HG03439 (cell line): ENCODE measurements at regions not wholly inside any gene's neighbourhood (a gene's known extent, or its start where the extent isn't known, plus 50 kb on each side); places are given as distances from the start of the nearest gene placed in this dataset.

Experiments
- ATAC-seq: cut with Tn5 transposase; IDR thresholded peaks from one replicate; pipeline ENCODE4 v1.9.1; 2021; ENCODE audit warnings: mild to moderate bottlenecking, moderate library complexity; ENCODE audit not compliant: unreplicated experiment

DNA sequence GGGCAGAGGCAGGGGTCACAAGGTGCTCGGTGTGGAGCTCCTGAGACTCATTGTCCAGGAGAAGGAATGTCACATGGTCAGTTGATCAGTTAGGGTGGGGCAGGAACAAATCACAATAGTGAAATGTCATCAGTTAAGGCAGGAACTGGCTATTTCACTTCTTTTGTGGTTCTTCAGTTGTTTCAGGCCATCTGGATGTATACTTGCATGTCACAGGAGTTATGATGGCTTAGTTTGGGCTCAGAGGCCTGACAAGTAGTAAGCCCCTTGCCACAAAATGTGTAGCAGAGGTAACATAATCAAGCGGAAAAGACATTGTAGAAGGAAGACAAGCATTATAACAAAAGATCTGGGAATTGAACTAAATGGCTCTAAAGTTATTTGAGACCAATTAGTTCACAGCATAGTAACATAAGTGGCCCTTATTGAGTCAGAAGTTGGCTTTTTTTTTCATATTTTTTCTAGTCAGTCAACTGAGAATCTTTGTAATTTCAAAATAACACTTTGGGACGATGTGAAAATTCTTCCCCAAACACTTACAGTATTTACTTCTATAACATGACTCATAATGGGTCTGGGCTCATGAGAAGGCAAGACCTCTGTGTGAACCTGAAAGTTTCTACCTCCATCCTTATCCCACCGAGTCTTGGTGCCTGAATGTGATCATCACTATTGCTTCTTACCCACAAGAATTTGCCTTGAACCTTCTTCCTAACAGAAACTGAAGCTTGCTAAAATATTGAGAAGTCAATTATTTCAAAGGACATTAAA lies 137.0 kb upstream of the DPT start:
- no peak for ATAC-seq

DNA sequence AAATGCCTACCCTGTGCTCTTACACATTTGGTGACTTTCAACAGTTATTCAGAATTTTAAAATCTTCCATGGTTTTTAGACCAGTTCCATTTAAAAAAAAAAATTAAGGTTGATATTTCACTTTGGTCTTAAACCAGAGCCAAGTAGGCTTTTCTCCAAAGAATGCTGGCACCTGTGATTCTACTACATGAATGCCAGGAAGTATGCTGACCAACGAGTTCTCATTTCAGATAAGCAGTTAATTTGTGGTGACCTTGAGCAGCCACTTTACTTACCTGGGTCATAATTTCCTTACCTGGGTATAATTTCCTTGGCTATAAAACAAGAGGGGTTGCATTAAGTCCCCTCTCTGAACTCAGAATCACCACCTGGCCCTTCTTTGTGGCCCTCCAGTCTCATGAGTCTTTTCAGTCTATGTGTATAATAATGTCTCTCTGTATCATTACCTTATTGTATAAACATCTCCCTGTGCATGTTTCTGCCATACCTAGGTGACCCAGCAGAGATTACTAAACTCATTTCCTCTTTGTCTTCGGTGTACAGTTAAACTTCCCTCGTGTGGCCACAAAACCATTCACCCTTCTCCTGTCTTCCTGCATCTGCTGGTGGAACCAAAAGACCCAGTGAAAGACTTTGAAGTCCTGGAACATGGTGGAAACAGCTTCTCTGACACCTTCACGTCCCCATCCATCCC lies 139.1 kb upstream of the DPT start:
- no peak for ATAC-seq

DNA sequence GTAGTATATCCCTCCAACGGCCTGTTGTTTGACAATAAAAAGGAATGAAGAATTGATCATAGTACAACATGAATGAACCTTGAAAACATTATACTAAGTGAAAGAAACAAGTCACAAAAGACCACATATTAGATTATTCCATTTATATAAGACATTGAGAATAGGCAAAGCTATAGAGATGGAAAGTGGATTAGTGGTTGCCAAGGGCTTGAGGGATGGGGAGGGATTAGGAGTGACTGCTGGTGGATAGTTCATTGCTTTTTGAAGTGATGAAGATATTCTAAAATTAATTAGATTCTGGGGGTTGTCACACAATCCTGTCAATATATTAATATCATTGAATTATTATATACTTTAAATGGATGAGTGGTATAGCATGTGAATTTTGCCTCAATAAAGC lies 142.5 kb upstream of the DPT start:
- ATAC-seq = no peak

DNA sequence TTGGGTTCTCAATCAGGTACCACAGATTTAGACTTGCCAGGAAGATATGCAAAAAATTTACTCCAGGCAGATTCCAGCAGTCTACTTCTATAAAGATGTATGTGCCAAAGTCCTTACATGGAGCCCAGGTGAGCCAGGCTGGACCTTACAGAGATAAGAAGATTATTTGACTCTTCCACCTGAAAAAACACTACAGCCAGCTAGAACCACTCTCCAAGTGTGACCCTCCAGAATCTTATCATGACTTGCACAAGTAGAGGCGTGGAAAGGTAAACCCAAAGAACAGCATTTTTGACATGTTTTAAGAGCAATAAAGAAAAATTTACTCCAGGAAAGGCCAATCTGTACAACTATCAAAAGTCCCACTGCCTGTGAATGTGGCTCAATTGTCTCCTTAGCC lies 146.8 kb upstream of the DPT start:
- ATAC-seq = no peak

DNA sequence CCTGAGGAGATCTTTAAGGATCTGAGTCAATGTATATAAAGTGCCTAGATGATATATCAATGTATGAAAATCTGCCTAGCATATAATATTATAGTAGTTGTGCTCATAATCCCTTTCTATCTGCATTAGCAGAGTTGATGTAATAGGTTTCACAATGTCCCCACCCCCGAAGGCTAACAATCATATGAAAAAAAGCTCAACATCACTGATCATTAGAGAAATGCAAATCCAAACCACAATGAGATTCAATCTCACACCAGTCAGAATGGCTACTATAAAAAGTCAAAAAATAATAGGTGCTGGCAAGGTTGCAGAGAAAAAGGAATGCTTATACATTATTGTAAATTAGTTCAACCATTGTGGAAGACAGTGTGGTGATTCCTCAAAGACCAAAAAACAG lies 147.8 kb upstream of the DPT start:
- no peak for ATAC-seq

DNA sequence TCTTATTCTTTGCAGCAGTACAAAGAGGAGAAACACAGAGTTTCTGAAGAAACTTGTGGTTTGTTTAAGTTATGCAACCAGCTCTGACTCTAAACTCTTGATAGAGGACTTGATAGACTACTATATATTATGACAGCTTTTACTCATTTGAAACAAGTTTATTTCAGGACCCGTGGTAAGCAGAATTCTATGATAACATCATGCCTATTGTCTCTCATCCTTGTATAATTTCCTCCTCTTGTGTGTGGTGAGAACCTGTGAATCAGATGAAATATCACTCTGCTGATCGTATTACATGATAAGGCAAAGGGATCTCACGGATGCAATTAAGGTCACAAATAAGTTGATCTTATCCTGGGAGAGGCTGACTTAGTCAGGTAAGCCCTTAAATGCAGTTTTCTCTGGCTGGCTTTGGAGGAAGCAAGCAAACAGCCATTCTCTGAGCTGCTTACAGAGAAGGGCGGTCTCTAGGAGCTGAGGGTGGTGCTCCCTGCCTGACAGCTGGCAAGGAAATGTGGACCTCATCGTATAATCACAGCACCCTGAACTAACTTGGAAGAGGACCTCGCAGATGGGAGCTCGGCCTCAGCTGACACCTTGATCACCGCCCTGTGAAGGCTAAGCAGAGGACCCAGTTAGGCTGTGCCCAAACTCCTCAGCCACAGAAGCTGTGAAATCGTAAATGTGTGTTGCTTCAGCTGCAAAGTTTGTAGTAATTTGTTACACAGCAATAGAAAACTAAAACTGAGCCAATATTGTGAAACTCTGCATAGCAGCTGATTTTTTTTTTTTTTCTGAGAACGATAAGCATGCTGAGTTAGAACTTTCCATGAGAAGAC lies 151.1 kb upstream of the DPT start:
- no peak for ATAC-seq

DNA sequence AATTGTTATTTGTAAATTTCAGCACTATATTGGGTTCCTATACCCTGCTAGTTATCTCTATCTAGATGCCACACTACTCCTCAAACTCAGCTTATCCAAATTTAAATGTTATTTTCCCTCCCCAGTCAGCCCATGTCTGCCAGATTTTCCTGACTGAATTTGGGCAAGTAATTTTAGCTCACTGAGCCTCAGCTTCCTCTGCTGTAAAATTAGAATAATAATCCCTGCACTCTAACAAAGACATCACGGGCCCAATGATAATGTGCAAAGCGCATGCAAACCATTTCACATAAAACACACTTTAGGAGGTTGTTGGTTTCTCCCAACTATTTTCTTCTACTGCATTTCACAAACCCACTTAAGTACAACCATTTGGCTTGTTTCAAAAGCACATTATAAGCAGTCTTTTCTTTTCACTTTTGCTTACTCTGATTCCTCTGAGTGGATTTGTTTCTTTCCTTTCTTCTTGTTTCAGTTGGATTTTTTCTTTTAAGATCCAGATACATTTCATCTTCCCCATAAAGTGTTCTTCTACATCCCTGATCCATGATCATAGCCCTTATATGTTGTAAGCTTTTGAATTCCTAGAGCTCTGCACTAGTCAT lies 152.8 kb upstream of the DPT start:
- ATAC-seq = no peak

DNA sequence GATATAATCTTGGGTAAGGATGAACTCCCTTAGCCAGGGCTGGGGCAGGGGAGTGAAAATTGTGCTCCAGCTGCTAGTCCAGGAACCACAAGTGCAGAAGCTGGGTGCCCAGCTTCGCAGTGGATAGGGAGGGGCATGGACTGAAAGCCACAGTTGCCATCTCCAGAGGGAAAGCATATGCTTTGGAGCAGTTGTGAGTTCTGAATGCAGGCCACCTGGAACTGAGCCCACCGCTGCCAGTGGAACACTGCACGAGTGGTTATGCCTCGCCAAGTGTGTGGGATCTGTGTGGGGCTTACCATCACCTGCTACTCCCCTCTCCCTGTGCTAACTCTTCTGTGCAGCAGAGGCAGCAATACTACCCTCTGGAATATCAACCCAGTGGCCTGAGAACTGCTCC lies 158.4 kb upstream of the DPT start:
- no peak for ATAC-seq

DNA sequence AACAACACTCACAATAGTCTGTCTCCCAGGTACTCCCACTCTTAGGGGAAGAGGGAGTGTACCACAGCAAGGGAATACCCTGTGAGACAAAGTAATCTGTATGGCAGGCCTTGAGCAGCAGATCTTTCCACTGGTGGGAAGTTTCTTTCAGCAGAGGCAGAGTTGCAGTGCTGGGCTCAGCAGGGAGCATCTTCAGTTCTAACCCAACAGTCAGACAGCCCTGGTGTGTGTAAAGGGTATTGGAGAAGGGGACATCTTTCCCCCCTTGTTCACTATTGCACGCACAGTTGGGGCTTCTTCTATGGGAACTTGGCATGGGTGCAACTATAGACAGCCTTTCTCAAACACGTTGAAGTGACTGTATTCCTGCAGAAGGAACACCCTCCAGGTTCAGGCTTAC lies 159.4 kb upstream of the DPT start:
- ATAC-seq = no peak

DNA sequence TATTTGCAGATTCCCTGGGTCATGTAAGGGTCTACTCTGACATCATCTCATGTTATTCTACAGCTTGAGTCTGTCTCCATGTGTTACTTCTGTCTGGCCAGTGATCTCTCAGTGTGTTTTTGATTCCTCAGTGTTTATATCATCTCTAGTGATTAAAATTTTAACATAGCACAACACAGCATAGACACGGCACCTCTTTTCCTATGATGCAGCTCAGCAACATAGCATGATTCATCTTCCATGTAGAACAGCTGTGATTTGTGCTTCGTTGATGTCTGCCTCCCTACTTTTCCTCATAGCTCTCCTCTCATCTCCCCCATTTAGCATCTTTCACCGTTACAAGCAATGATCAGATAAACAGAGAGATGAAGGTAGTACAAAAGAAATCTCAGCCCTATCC lies 163.9 kb upstream of the DPT start:
- no peak for ATAC-seq

DNA sequence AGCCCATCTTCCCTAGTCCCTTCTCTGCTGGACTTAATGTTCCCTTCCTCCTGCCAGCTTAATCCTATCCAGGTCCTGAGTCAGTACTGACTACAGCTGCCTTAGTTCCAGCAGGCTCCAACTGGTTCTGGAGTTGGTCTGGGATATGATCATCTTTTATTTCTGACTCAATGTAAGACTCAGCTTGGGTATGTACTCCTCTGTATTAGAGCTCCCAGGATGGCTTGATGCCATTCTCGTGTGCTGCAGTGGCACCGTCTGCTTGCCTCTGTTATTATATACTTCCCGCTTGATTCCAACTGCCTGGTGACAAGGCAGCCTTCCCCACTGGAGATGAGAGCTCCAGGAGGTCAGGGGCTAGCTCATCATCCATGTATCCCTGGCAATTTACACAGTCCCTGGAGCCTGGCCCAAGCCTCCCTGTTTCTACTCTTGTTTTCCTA lies 164.4 kb upstream of the DPT start:
- no peak for ATAC-seq

DNA sequence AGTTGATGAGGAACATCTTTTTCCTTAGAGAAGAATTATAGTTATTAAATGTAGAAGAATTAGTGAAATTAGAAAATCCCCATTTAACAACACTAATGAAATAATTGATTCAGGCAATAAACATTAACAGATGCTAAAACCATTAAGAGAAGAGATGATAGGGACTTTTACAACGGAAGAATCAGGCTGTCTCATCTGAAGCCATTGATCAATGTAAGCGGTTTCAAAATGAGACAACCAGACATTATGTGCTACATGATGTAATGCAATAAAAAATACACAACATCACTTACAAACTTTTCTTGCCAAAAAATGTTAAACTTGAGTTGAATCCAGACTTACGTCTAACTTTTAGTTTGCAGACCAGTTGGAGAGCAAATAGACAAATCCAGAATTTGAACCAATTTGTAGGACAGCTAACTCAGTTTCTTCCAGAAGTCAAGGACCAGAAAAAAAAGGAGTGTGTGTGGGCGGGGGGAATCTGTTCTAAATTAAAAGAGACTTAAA lies 165.4 kb upstream of the DPT start:
- ATAC-seq = no peak

DNA sequence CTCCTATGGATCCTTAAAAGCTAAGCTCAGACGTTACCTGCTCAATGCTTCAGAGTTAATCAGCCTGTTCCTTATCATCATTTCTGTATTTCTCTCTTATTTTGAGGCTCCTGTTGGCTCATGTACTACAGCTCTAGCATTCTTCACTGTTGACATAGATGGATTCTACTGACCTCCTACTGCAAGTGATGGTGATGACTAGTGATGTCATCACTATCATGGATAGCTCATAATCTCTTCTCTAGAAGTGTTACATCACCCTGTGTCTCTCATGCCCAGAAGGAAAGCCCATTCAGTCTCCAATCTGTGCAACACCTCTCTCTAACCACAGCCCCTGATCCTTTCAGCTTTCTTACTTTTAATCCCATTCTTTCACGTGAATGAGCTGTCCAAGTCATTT lies 168.2 kb upstream of the DPT start:
- ATAC-seq = no peak

DNA sequence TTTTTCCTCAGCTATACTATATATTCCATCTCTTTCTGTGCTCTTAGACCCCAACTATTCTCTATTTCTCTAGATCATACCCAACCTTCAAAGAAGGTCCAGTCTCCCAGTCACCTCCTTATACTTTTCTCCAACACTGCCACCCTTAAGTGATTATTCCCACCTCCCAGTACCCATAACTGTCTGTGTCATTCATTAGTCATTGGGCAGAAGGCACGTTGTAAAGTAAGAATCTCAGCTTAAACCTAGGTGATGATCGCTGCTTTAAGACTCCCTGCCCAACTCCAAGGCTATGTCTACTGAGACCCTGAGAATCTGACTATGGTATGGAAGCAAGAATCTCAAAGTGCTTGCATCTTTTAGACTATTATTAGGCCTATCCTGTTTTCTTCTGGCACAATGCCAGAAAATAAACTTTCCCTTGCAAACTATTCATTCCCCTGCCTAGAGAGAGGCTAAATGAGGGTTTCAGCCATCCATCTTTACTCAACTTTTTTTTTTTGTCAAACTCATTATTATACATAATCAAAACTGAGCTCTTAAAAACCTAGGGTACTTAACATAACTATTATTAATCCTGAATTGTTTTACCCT lies 174.3 kb upstream of the DPT start:
- ATAC-seq = no peak

DNA sequence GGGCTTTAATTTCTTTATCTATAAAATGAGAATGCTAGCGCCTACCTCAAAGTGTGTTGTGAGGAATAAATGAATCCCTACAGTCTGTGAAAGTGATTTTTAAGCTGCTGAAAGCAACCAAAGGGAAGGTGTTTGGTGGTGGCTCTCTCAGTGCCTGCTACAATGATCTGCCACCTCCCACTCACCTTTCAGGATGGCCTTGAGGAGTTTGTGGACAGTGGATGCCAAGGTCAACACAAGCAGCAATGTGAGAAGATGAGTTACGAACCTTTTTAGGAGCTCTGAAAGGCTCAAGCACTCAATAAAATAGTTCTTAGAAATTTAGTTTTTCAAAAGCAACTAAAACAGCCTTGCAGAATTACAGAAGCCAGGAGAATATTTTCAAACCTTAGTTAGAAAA lies 176.6 kb upstream of the DPT start:
- ATAC-seq = no peak

DNA sequence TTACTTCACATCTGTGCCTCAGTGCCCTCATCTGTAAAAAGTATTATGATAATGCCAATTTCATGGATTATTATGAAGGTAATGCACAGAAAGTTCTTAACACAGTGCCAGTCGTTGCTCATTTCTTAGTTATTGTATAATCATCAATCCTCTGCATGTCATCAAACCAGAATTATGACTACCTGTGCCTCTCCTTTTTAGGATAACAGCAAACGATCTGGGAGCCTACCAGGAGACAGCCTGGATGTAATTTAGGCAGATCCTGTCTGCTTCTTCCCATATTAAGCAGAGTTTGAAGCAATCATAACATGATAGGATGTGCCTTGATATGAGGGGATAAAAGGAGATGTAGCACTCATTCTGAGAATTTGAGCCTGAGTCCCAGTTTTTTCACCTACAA lies 177.4 kb upstream of the DPT start:
- no peak for ATAC-seq

DNA sequence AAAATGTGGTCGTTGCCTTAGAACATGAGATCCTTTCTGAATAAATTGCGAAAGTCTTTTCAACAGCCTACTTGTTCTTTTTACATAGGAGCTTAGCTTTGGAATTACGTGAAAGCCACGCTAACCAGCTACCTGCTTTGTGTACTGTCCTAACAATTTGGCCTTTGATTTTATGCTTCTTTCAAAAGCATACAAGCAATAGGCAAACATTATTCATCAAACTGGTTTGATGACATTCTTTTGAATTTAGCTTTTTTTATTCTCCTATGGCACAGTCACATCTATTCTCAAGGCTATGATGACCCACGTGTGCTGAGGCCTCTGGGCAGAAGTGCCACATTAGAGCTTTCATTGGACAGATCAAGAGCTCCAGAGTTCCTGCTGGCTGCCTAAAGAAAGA lies 178.0 kb upstream of the DPT start:
- ATAC-seq = no peak

DNA sequence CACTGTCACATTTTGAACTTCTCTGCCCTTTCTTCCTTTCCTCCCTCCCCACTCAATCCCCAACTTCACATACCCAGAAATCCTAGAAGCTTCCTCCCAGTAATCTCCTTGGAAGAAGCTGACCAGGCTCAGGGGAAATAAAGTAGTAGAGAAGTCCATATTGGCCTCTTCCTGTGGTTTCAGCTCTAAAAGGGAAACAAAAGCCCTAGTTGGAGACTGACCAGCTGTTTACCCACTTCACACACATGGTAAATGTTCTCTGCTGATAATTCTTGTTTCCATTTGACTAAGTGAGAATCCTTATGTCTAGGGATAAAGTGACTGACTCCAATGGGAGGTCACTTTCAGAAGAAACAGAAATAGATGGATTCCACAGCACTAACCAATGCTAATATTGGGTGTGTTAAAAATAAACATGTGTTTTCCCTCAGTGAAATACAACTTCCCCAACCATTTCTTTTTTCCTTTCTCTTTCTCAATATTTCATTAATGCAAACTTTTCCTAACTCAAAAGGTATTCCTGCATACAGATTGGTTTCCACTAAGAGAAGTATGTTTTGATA lies 178.9 kb upstream of the DPT start:
- ATAC-seq = no peak

DNA sequence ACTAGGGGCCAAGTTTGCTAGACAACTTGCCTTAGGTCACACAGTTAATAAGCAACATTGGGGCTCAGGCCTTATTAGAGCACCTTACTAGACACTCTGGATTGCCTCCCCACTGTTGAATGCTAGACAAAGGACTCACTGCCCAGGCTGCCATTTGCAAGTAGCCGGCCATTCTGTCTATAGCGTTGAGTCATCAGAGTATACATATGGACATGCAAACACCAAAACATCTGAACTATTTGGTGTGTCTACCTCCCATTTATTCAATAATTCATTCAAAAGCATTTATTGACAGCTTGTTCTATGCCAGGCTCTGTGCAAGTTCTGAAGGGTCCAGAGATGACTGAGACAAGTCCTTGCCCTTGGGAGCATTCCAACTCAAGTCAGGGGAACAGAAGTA lies 181.4 kb upstream of the DPT start:
- no peak for ATAC-seq

DNA sequence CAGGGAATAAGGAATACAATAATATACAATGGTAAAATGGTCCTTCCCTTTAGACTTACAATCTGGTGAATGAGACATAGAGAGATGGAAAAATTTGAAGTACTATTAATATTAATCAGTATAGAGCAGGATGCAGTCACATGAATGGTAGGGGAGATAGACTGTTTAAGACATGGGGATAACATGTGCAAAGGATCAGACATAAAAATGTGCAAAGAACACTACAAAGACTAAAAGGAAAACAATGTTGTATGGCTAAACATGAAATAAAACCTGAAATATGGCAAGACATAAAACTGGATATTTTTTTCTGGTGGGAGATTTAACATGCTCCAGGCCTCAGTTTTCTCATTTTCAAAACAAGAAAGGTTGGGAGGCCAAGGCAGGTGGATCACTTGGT lies 182.4 kb upstream of the DPT start:
- no peak for ATAC-seq
